Posterior cingulate gyrus (tissue), 11 donors: ENCODE measurements at regions not wholly inside any gene's neighbourhood (a gene's known extent, or its start where the extent isn't known, plus 50 kb on each side); places are given as distances from the start of the nearest gene placed in this dataset.
"Not testable (repeated sequence)": the region's sequence is repeated elsewhere in the genome, so short reads cannot be mapped to it uniquely, and the experiment has no call there.

ENCODE experiments used
- DNase-seq, 10 donors: peaks; one replicate each; pipeline versions ENCODE4 v3.0.0 to v3.0.0-alpha.2; 2020 to 2021; ENCODE audit warnings: mixed read lengths in 3 of 10
- intact Hi-C: fragments of 100-400 bp; cut with DNase I; formaldehyde crosslinking; loops from one replicate; pipeline ENCODE4 v1.15.1; 2023

DNA sequence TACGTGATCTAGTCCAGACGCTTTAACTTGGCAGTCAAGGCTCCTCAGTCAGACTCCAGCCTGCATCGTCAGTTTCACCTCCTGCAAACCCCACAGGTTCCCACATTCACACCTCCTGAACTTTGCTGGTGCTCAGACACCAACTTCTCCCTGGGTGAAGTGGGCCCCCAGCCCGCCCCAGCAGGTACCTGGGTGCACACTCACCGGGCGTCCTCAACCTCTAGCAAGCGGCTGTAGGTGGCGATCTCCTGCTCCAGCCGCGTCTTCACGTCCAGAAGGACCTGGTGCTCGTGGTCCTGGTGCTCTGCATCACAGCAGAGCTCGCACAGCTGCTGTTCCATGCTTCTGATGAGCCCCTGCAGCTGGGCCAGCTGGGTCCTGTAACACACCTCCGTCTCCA is 122.9 kb downstream of the TNFRSF13B start:
- DNase-seq, result peak in 2 of 10 donors; percentile 55 to 71
- intact Hi-C loops, result not testable (repeated sequence)

DNA sequence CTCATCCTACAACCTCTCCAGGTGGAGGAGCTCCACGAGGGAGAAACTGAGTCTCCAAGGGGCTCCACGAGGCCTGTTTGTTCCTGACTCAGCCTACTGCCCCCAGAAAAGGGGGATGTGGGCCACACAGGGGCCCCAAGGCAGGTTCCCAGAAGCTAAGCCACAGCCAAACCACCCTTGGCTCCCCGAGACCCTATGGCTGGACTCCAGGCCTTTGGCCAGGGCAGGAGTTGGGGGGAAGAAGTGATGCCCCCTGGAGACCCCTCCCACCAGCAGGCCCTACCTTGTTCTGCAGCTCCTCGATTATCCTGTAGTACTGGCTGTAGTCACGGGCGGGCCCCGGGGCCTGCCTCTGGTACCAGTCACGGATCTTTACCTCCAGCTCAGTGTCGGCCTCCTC is 126.8 kb downstream of the TNFRSF13B start:
- intact Hi-C loops, result not testable (repeated sequence)
- DNase-seq, result peak in 2 of 10 donors; percentile 28 to 60

DNA sequence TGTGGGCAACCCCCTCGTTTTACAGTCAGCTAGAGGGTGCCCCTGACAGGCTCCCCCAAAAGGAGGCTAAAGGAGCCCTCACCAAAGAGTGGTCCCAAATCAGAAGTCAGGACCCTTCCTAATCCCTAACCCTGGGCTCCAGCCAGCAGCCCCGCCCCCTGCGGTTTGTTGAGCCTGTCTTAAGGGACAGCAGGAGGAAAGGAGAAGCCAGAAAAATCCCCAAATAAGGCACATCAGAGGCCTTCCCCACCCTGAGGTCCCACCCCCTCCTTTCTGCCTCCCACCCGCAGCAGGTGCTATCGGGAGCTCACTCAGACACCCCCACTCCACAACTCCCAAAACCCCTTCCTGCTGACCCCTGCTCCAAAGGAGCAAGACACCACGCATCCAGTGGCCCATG is 127.2 kb downstream of the TNFRSF13B start:
- intact Hi-C loops, result not testable (repeated sequence)
- peak in 2 of 10 donors; percentile 44 to 51 for DNase-seq

DNA sequence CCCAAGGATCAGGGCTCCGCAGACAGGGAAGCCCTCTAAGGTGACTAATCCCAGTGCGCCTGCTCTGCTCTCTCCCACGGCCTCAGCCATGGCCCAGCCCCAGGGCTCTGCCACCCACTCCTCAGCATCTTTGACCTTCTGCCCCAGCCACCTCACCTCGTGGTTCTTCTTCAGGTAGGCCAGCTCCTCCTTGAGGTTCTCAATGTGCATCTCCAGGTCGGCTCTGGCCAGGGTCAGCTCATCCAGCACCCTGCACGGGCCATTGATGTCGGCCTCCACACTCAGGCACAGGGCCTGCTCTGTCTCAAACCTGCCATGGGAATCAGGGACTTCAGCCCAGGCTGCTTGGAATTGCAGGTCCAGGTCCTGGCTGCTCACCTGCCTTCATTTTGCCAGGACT is 128.4 kb downstream of the TNFRSF13B start:
- intact Hi-C loops, result not testable (repeated sequence)
- peak in 2 of 10 donors; percentile 46 to 52 for DNase-seq

DNA sequence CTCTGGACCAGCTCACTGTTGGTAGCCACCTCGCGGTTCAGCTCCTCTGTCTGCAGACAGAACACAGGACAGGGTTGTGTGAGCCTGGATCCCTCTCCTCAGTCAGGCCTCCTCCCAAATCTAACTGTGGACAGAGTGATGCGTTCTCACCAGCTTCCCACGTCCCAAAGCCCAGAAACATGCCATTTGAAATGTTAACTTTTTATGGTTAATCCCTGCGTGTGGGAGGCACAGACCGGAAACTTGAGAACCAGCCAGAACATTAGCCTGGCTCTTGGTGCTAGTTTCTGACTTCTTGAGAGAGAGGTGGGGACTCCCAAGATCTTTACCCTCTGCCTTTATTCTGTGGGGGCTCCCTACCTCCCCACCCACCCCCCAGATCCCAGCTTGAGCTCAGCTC is 129.6 kb downstream of the TNFRSF13B start:
- intact Hi-C loops, result not testable (repeated sequence)
- peak in 3 of 10 donors; percentile 22 to 83 (median 80) for DNase-seq

DNA sequence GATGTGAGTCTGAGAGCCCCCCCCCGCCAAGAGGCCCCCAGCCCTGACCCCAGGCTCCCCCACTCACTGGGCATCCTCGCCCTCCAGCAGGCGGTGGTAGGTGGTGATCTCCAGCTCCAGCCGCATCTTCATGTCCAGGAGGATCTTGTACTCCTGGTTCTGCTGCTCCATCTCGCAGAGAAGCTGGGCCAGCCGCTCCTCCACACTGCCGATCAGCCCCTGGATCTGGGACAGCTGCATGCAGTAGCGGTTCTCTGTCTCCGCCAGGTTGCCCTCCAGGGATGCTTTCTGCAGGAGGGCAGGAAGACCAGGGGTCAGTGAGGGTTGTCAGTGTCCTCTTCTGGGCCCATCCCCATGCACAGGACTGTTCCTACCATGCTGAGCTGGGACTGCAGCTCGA is 130.0 kb downstream of the TNFRSF13B start:
- intact Hi-C loops, result not testable (repeated sequence)
- peak in 2 of 10 donors; percentile 86 to 87 for DNase-seq

DNA sequence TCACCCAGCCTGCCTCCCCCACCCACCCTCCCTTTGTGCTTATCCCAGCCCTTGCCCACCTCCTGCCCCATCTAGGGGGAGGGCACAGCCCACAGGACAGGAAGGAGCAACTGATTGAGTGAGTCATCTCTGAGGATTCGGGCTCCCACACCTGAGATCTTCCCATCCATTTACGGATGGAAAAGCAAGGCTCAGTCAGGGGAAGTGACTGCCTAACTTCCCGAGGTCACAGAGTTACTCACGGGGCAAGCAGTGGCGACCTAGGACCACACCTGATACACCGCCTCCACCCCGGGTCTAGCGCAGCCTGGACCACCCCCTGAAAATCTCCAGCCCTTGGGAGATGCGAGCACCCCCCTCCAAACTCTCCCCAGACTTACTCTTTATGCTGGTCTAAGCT is 131.7 kb downstream of the TNFRSF13B start:
- intact Hi-C loops, result not testable (repeated sequence)
- peak in 2 of 10 donors; percentile 13 to 17 for DNase-seq

DNA sequence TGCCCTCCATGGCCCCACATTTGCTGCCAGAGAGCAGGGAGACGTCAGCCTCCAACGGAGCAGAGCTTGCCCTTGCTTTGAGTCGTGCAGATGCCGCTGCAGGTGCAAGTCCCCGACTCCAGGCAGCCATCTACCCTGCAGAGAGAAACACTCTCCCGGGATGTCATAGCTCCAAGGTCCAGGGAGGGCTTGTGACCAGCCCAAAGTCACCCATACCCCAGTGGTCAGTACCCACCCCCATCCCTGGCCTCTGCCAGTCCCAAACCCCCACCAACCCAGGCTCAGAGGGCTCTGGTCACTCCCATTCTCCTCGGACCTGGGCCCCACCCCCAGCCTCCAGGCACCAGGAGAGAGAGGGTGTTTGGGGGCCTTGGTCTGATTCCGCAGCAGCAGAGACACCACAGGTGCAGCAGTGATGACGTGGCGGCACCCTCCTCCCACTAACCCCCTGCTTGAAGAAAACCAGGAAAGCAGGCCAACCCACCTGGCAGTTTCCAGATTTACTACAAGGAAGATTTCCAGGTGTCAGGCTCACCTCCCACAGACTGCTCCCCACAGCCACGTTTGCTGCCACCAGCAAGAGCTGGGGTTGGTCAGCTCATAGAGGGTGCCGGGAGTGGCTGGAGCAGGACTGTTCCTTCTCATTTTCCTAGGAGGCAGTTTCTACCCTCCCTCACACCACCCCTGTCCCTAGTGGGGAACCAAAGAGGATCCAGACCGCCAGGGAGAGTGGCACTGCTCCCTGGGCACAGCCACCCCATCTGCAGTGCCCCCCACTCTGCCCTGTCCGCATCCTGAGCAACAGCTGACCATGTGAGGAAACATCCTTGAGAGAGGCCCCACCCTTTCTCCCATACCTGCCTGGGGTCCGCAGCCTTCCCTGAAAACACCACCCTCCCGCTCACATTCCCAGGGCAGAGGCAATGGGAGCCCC is 132.4 kb downstream of the TNFRSF13B start:
- peak in 2 of 10 donors; percentile 71 to 79 for DNase-seq
- intact Hi-C loops, result not testable (repeated sequence)

DNA sequence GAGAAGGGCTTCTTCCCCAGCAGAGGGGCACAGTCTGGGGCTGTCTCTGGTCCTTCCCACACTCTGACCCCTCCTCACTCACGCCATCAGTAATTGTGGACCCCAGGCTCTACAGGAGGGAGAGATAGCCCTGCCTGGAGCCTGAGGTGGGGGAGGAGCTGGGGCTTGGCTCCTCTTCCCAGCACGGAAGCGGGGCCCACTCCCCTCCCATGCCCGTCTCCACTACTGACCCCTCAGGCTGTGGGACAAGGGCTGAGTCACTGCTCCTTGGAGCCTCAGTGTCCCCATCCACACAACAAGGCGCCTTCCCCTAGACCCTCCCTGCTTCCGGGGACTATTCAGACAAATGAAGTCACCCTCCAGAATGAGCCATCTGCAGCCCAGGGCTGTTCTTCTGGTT is 133.1 kb downstream of the TNFRSF13B start:
- DNase-seq, result peak in 1 of 10 donors; percentile 65
- intact Hi-C loops, result not testable (repeated sequence)

DNA sequence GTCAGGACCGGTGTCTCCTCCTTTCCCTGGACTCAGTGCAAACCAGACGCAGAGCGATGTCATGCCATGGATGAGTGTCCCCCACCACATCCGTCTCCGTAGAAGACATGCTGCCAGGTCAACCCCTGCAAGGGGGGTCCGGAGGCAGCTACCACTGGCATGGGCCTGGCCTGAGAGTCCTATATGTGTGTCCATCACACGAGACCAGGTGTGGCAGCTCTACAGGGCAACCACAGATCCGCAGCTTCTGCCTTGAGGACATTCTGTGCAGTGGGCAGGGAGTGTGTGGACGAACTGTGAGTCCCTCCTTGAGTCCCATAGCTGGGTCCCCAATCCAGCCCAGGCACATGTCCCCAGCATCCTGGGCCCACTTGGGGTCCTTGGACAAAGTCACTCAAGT is 133.6 kb downstream of the TNFRSF13B start:
- DNase-seq, result peak in 2 of 10 donors; percentile 64 to 75
- intact Hi-C loops, result not testable (repeated sequence)

DNA sequence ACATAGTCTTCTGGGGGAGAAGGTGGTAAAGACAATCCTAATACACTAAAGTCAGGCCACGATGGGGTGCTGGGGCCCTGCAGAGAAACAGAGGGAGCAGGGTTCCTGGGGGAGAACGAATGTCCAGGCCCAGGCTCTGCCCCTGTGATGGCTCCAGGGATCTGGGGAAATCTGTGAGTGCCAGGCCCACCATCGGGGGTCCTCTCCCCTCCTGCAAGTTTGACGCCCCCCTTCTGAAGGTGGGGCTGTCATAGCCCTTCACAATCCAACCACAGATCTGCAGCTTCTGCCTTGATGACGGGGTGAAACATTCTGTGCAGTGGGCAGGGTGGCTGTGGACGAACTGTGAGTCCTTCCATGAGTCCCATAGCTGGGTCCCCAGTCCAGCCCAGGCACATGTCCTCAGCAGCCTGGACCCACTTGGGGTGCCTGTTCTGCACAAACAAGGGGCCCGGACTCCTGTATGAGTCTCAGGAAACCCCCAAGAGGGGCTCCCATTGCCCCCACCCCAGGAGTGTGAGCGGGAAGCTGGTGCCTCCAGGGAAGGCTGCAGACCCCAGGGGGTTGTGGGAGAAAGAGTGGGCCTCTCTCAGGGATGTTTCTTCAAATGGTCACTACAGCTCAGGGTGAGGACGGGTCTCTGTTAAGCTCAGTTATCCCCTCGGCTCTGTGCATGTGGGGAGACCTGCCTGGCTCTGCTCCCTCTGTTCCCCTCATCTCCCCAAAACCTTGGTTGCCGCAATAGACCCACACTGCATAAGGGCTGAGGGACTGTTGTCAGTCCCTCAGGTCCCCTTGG is 134.3 kb downstream of the TNFRSF13B start:
- peak in 1 of 10 donors; percentile 42 for DNase-seq
- intact Hi-C loops, result not testable (repeated sequence)

DNA sequence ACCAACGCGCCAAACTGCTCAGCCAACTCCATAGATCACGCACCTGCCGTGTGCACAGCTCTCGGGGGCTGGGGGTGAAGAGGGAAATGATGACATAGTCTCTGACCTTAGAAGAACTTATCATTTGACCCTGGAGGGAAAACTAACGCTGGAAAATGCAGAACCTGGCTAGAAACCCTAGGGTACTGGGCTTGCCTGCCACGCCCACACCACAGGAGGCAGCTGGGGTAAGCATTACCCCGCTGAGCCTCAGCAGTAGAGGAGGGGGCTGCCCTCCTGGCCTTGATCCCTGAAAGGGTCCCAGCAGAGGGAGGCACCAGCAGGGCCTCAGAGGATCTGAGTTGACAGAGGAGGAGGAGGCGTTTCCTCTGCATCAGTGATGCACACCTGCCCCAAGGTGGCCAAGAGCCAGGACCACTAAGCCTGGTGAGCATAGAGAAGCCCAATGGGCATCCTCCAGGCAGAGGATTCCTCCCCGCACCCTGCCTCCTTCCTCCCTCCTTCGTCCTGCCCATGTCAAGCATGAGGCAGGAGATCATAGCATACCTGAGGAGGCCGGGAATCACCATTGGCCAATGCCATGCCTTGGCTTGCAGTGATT is 135.5 kb downstream of the TNFRSF13B start:
- intact Hi-C loops, result not testable (repeated sequence)
- peak in 1 of 10 donors; percentile 43 for DNase-seq

DNA sequence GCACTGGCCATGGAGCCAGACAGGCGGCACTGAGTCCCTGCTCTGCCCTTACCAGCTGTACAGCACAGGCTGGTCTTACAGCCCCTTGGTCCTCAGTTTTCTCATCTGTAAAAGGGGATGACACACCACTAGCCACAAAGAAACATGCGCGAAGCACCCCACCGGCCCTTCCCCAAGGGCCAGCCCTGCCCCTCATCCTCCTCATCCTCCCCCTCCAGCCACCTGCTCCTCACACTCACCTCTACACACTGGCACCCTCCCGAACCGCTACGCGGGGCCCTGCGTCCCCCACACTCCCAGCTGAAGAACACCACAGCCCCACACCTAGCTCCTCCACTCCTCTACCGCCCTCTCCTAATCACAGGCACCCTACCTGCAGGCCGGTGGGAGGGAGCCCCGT is 138.4 kb downstream of the TNFRSF13B start:
- intact Hi-C loops, result not testable (repeated sequence)
- peak in 1 of 10 donors; percentile 57 for DNase-seq

DNA sequence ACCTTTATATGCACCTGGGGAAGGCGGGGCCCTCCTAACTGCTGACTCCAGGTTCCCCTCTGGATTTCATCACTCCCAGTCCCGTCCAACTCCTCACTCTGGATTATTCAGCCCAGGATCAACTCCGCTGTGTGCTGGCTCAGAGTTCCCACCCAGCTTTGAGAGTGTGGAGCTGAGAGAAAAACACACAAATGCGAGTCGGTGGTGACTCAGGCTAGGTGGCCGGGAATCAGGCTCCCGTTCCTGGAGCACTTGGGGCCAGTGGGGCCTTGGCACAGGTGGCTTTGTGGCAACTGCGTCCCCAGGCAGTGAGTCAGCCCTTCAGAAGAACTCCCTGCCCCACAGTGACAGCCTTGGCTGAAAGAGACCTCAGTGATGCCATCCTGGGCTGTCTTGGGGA is 139.1 kb downstream of the TNFRSF13B start:
- intact Hi-C loops, result not testable (repeated sequence)
- DNase-seq, result peak in 1 of 10 donors; percentile 44

DNA sequence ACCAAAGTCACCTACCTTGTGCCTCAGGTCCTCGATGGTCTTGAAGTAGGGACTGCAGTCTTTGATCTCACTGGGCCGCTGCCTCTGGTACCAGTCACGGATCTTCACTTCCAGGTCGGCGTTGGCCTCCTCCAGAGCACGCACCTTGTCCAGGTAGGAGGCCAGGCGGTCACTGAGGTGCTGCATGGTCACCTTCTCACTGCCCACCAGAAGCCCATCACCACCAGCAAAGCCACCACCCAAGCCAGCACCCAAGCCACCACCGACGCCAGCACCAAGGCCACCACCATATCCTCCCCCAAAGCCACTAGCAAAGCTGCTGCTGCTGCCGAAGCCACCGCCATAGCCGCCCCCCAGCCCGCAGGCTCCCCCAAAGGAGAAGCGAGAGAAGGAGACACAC is 139.7 kb downstream of the TNFRSF13B start:
- intact Hi-C loops, result not testable (repeated sequence)
- DNase-seq, result peak in 1 of 10 donors; percentile 77

DNA sequence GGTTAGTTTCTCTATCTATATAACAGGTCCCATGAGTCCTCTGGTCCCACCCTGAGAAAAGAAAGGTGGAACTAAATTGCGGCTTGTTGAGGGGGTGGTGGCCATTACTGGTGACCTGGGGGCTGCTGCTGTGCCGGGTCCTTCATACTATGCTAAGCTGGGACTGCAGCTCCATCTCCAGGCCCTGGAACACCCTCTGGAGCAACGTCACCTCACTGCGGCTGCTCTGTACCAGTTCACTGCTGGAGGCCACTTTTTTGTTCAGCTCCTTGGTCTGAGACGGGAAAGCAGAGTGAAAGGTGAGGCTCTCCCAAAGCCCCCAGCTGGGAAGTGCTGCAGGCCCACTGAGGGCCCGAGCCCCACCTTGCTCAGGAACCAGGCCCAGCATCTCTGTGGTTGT is 140.7 kb downstream of the CCDC144A start:
- intact Hi-C loops, result not testable (repeated sequence)
- DNase-seq, result peak in 1 of 10 donors; percentile 68

DNA sequence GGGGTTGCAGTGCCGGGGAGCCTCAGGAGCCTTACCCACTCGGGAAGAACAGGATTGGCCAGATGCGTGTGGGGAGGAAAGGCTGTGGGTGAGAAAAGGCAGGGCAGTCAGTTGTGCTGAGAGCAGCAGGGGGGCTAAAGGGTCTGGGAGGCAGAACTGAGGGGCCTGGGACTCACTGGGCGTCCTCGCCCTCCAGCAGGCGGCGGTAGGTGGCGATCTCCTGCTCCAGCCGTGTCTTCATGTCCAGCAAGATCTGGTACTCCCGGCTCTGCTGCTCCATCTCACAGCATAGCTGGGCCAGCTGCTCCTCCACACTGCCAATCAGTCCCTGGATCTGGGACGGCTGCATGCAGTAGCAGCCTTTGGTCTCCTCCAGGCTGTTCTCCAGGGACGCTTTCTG is 140.2 kb downstream of the CCDC144A start:
- DNase-seq, result peak in 1 of 10 donors; percentile 86
- intact Hi-C loops, result not testable (repeated sequence)
